Type B pancreatic cell (in vitro differentiated cells): ENCODE measurements at regions not wholly inside any gene's neighbourhood (a gene's known extent, or its start where the extent isn't known, plus 50 kb on each side); places are given as distances from the start of the nearest gene placed in this dataset.

Source experiments
- DNase-seq: peaks from one replicate; pipeline ENCODE4 v3.0.0; 2021; ENCODE audit warnings: mixed read lengths; ENCODE audit not compliant: unreplicated experiment; ENCODE audit errors: extremely low spot score
- H3K27ac Mint-ChIP-seq: 2 replicates; pipeline ENCODE4 v1.8.0; 2021; ENCODE audit warnings: mild to moderate bottlenecking, mixed read lengths
- H3K27me3 Mint-ChIP-seq: 2 replicates; pipeline ENCODE4 v1.8.0; 2021; ENCODE audit warnings: mixed read lengths
- H3K36me3 Mint-ChIP-seq: 2 replicates; pipeline ENCODE4 v1.8.0; 2021; ENCODE audit warnings: mixed read lengths
- H3K4me1 Mint-ChIP-seq: one replicate; pipeline ENCODE4 v1.8.0; 2021; ENCODE audit warnings: mixed read lengths; ENCODE audit not compliant: unreplicated experiment
- H3K4me3 Mint-ChIP-seq: 2 replicates; pipeline ENCODE4 v1.8.0; 2021; ENCODE audit warnings: mild to moderate bottlenecking, mixed read lengths
- H3K9me3 Mint-ChIP-seq: 2 replicates; pipeline ENCODE4 v1.8.0; 2021; ENCODE audit warnings: mixed read lengths
- CTCF ChIP-seq: fragments of 200-600 bp; sonication (generic); conservative IDR thresholded peaks from 2 replicates; pipeline ENCODE4 v1.5.0; 2021; ENCODE audit warnings: antibody characterized with exemption, mild to moderate bottlenecking

GRCh38 chr9:19940811-19941535 lies 152.1 kb upstream of the SLC24A2 start:
- no peak for DNase-seq
- H3K4me3 Mint-ChIP-seq = no peak overlapping the region

GRCh38 chr9:19939734-19940278 lies 151.0 kb upstream of the SLC24A2 start:
- Mint-ChIP-seq H3K27me3 (peaks cover 11% of the 10 kb centered on the region), H3K4me1 (peaks cover 15% of the 10 kb centered on the region), H3K27ac (no peak overlapping the region), H3K9me3 (no peaks in the 10 kb centered on the region), H3K4me3 (no peak overlapping the region), H3K36me3 (no peaks in the 10 kb centered on the region)
- no peak for TF ChIP-seq CTCF
- no peak for DNase-seq

More at GRCh38 chr9:19940811-19941535, 152.1 kb upstream of the SLC24A2 start:
- no peak overlapping the region for H3K27ac Mint-ChIP-seq
- peaks cover 6% of the 10 kb centered on the region for H3K27me3 Mint-ChIP-seq
- TF ChIP-seq CTCF = no peak
- no peaks in the 10 kb centered on the region for H3K9me3 Mint-ChIP-seq
- H3K36me3 Mint-ChIP-seq = no peaks in the 10 kb centered on the region
- H3K4me1 Mint-ChIP-seq = peaks cover 18% of the 10 kb centered on the region

- no peak overlapping the region for H3K4me3 Mint-ChIP-seq
- H3K27me3 Mint-ChIP-seq = peaks cover 13% of the 10 kb centered on the region
- no peaks in the 10 kb centered on the region for H3K9me3 Mint-ChIP-seq
- DNase-seq = no peak
- no peaks in the 10 kb centered on the region for H3K36me3 Mint-ChIP-seq
- peaks cover 13% of the 10 kb centered on the region for H3K4me1 Mint-ChIP-seq
- no peak overlapping the region for H3K27ac Mint-ChIP-seq
- TF ChIP-seq CTCF = no peak
These were observed 150.3 kb upstream of the SLC24A2 start for GRCh38 chr9:19938990-19939733.

GRCh38 chr9:19937121-19937520 lies 148.3 kb upstream of the SLC24A2 start:
- DNase-seq = no peak
- Mint-ChIP-seq H3K36me3 (no peaks in the 10 kb centered on the region), H3K27ac (no peak overlapping the region), H3K4me1 (peaks cover 20% of the 10 kb centered on the region), H3K4me3 (no peak overlapping the region), H3K9me3 (no peaks in the 10 kb centered on the region), H3K27me3 (peaks cover 24% of the 10 kb centered on the region)
- no peak for TF ChIP-seq CTCF

- Mint-ChIP-seq H3K9me3 (no peaks in the 10 kb centered on the region), H3K4me3 (no peak overlapping the region), H3K27me3 (peaks cover 26% of the 10 kb centered on the region), H3K36me3 (no peaks in the 10 kb centered on the region), H3K27ac (no peak overlapping the region), H3K4me1 (peaks cover 20% of the 10 kb centered on the region)
- DNase-seq = no peak
- no peak for TF ChIP-seq CTCF
These were observed 147.8 kb upstream of the SLC24A2 start for GRCh38 chr9:19936598-19936997.
